GM21390 (cell line): ENCODE measurements at regions not wholly inside any gene's neighbourhood (a gene's known extent, or its start where the extent isn't known, plus 50 kb on each side); places are given as distances from the start of the nearest gene placed in this dataset.

ENCODE experiments used
- ATAC-seq: cut with Tn5 transposase; IDR thresholded peaks from one replicate; pipeline ENCODE4 v1.9.1; 2021; ENCODE audit not compliant: unreplicated experiment

DNA sequence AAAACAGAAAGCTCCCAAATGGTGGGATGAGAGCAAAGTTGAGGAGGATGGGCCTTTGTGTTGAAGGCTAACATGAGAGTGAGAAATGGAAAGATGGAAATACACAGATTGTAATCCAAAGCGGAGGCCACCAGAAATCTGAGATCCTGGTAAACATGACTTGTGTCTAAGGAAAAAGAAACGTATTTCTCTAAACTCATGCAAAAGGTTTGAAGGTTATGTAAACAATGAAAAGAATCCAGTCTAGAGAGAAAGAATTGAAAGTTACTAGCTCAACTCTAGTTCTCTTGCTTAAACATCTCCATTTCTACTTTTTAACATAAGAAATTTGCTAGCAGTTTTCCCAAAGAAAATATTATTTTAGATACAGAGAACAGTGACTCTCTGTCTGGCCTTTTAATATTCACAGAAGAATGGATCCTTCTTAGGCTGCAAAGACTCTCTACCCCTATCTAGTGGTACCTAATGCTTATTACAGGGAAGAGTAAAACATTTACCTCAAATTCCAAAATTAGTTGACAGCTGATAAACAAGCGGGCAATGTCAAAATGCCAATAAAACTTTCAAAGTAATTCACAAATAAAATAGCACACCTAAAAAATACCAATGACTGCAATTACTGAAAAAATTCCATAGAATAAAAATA, 75.8 kb upstream of the SOX5 start:
- ATAC-seq: no peak

DNA sequence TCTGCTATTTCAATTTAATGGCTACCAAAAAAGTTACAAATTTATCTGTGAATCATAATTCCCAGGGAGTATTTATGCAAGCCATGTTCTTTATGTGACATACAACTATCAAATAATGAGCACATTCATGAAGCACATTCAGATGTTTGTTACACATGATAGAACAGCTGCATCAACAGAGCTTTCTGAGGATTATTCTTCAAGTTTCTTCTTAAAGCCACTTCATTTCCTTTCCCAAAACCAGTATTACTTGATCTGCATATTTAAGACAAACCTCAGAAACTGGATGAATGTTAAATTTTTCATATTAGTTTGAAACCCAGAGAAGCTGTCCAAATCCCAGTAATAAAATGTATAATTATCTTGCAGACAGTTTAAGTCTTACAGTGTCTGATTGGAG, 73.6 kb upstream of the SOX5 start:
- no peak for ATAC-seq

DNA sequence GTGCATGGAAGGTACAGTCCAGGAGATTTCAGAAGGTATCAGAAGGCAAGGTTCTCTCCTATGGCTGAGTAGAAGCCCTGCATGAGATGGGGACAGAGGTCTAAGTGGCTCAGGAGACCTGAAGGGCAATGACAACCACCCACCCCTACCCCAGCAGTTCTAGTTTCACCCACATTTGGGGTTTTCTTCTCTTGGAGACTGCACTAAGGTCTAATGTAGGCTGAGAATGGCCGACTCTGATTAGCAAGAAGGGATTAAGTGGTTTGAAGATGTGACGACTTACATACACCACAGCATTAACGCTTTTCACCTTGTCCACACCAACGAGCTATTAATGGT, 71.7 kb upstream of the SOX5 start:
- no peak for ATAC-seq

DNA sequence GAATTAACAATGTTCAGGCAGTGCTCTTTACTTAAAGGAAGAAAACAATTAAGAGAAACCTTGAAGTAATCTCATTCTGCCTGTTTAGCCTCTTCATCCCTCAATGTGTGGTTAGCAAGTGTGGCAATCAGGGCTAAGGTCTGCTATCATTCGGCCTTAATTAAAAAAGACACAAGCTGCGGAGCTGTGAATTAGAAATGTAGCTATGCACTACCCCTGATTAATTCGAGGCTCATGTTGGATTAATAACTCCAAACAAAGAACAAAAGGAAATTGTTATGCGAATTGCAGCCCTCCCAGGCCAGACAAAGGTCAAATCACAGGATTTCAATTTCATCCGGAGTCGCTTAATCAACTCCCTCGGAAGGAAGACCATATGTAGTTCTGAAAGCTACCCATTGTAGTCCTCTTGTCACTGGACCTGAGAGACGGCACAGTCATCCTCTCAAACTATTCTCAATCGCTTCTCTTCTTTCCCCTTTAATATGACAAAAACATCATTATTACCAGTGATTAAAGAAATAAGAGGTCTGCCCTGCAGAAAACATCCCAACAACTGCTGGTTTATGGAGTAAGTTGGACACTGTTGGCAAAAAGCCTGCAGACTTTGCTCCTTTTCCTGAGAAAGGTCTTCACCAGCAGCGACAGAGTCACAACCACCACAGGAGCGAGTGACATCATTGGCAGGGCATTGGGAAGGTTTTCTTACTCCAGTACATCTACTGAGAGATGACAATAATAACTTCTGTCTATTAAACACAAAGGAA, 71.1 kb upstream of the SOX5 start:
- ATAC-seq: no peak

DNA sequence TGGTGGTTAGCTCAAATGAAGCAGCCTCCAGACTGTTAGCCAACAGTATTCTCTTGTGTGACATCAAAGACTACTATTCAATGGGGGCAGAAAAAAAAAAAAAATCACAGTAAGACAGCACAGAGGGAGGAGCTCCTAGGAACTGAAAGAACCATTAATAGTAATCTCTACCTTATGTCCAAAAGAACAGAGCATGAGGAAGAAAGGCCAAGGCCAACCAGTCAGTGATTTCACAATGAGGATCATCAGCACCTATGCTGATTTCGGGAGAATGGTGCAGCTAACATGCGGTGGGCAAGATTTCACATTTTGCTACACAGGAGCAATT, 66.3 kb upstream of the SOX5 start:
- no peak for ATAC-seq

DNA sequence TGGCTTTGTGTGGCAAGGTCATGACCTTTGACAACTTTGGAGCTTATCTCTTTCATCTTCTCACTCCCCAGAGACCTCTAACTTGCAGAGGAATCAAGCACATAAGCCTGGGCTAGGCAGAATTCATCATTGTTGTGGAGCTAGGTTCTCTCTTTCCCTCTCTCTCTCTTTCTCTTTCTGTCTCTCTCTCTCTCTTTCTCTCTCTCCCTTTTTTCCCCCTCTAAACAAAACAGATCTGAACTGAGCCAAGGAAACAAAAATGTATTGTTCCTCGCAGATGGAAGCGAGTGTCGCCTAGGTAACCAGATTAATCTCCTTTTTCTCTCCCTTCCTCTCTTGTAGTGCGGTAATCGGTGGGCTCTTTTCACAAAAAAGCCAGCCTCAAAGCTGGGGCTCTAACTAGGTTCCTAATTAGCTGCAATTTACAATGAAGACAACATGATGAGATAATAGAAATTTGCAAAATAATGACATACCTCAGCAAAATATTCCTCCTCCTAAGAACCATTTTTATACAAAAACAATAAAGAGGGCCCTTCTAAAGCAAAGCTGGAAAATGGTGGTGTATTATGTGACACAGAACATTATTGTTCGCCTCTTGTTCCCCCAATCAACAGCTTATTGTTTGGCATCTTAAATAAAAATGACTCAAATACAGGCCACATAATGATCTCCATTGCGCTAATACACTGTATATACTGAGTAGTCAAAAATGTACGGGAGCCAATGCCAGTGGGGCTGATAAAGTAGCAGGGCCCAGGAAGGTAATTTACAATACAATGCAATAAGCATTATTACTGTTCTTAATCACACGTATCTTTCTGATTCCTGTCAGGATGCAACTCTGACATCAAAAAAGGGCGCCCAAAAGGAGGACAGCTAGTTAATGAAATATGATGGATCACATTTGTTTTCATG, 65.7 kb upstream of the SOX5 start:
- ATAC-seq: no peak

DNA sequence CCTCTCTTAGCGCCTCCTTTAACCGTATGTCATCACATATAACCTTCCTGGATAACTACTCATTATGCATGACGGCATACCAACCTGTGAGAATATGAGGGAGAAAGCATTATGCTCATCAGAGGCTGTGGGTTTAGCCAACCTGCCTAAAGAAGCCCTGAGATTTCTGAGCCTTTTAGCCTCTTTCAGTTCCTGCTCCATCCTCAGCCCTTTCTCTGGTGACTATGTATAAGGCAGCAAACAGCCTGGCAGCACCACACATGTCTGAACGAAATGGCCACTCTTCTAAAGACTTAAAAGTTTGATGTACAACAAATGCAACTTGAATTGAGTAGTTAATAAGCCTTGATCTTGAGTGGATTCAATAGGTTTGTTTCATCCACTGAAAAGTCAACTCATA, 64.8 kb upstream of the SOX5 start:
- ATAC-seq: no peak

DNA sequence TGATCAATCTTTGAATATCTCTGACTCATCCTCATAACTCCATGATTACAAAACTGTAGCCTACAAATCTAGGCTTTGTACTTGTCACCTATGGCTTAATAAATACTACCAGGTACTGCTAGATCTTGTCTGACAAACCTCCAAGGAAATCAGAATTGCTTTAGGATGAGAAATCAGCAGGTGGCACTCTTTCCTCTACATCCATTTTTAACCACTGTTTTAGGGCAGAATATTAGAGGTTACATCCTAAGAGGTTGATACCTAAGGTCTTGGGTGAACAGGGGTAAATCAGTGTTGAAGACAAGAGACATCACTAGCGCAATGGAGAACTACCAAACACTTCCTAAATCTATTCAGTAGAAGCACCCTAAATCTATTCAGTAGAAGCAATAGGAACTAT, 63.1 kb upstream of the SOX5 start:
- ATAC-seq: no peak

DNA sequence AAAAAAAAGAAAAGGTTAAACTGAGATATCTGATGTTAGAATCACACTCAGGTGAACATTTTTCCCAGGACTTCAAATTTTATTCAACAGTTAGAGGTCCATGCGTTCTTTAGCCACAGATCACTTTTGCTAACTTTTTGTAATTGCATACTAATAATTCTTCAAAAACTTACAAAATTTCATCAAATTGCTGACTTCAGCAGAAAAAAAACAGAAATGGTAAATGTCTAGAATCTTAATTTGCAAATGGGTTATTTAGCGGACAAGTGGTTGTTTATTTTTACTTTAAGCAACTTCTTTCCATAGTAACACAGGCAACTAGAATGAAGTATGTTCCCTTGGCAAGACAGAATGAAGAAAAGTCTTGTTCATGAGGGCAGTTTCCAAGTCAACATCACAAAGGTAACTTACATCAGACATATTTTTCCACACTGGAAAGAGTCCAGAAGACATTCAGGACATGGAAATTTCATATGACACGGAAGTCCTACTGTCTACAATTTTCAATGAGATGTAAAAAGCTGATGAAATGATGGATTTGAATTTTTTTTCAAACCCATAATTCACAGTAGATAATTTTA, 62.5 kb upstream of the SOX5 start:
- no peak for ATAC-seq

DNA sequence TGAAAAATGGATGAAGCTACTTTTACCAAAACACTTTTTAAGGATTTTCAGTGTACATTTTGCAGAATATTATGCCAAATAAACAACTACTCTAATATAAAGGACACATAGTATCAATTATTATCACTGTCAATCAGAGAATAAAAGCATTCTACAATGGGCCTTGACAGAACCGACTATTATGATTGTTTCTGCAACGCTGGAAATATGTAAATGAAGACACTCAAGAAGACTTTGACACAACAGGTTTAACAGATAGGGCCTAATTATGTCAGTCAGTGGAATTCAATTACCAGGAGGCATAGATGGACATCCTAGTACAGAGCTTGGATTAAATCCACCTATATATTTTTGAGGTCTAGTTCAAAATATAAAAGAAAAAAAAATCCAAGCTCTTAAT, 58.7 kb upstream of the SOX5 start:
- ATAC-seq: no peak
